Erythroblast (primary cell): ENCODE measurements at regions not wholly inside any gene's neighbourhood (a gene's known extent, or its start where the extent isn't known, plus 50 kb on each side); places are given as distances from the start of the nearest gene placed in this dataset.

Experiments used
- GATA1 ChIP-seq: IDR thresholded peaks from 2 replicates; pipeline ENCODE4 v1.6.1; 2011; ENCODE audit warnings: low read depth, mild to moderate bottlenecking, control low read depth, low read length, moderate library complexity
- POLR2A ChIP-seq: IDR thresholded peaks from 2 replicates; pipeline ENCODE4 v1.6.1; 2011; ENCODE audit warnings: mild to moderate bottlenecking, low read length

GRCh38 chr5:61604076-61605025, 272.3 kb downstream of the ZSWIM6 start:
- TF ChIP-seq POLR2A (no peak), GATA1 (no peak)
